Karpas-422 (cell line): ENCODE measurements at regions not wholly inside any gene's neighbourhood (a gene's known extent, or its start where the extent isn't known, plus 50 kb on each side); places are given as distances from the start of the nearest gene placed in this dataset.
"Not testable (repeated sequence)": the region's sequence is repeated elsewhere in the genome, so short reads cannot be mapped to it uniquely, and the experiment has no call there.

Experiments used
- DNase-seq: peaks from one replicate; pipeline ENCODE4 v3.0.0-alpha.2; 2015
- H2AFZ ChIP-seq: fragments of 200-600 bp; sonication (generic); 2 replicates; pipeline ENCODE4 v1.6.1; 2014; ENCODE audit warnings: antibody characterized with exemption, low read length, mixed read lengths
- H3K27ac ChIP-seq: fragments of 200-600 bp; sonication (generic); 2 replicates; pipeline ENCODE4 v1.5.1; 2014; ENCODE audit warnings: mild to moderate bottlenecking, low read length, moderate library complexity
- H3K27me3 ChIP-seq: fragments of 200-600 bp; sonication (generic); 2 replicates; pipeline ENCODE4 v1.6.1; 2014; ENCODE audit warnings: low read length, mixed read lengths
- H3K36me3 ChIP-seq: fragments of 200-600 bp; sonication (generic); 2 replicates; pipeline ENCODE4 v1.6.1; 2014; ENCODE audit warnings: low read length, mixed read lengths; ENCODE audit not compliant: insufficient read depth
- H3K4me1 ChIP-seq: fragments of 200-600 bp; sonication (generic); 2 replicates; pipeline ENCODE4 v1.6.1; 2014; ENCODE audit warnings: mild to moderate bottlenecking, low read length, mixed read lengths
- H3K4me2 ChIP-seq: fragments of 200-600 bp; sonication (generic); 2 replicates; pipeline ENCODE4 v1.6.1; 2014; ENCODE audit warnings: low read length, low read depth, mild to moderate bottlenecking; ENCODE audit not compliant: poor library complexity, severe bottlenecking
- H3K4me3 ChIP-seq: fragments of 200-600 bp; sonication (generic); 2 replicates; pipeline ENCODE4 v1.5.1; 2014; ENCODE audit warnings: mild to moderate bottlenecking, antibody characterized with exemption, low read length, mixed read lengths
- H3K79me2 ChIP-seq: fragments of 200-600 bp; sonication (generic); 2 replicates; pipeline ENCODE4 v1.6.1; 2014; ENCODE audit warnings: mild to moderate bottlenecking, low read length, mixed read lengths
- H3K9ac ChIP-seq: fragments of 200-600 bp; sonication (generic); 2 replicates; pipeline ENCODE4 v1.6.0; 2014; ENCODE audit warnings: low read length
- H3K9me2 ChIP-seq: fragments of 200-600 bp; sonication (generic), shearing (Covaris generic); replicated peaks from 2 replicates; pipeline ENCODE4 v1.6.0; 2014; ENCODE audit warnings: mild to moderate bottlenecking, low read length, moderate library complexity; ENCODE audit not compliant: insufficient read depth
- H3K9me3 ChIP-seq: fragments of 300-700, 200-600 bp; sonication (generic); 2 replicates; pipeline ENCODE4 v1.6.1; 2014; ENCODE audit warnings: low read length, mixed read lengths
- H4K20me1 ChIP-seq: fragments of 200-600 bp; sonication (generic); 2 replicates; pipeline ENCODE4 v1.6.1; 2014; ENCODE audit warnings: mild to moderate bottlenecking, antibody characterized with exemption, low read length, low read depth; ENCODE audit not compliant: insufficient read depth

DNA sequence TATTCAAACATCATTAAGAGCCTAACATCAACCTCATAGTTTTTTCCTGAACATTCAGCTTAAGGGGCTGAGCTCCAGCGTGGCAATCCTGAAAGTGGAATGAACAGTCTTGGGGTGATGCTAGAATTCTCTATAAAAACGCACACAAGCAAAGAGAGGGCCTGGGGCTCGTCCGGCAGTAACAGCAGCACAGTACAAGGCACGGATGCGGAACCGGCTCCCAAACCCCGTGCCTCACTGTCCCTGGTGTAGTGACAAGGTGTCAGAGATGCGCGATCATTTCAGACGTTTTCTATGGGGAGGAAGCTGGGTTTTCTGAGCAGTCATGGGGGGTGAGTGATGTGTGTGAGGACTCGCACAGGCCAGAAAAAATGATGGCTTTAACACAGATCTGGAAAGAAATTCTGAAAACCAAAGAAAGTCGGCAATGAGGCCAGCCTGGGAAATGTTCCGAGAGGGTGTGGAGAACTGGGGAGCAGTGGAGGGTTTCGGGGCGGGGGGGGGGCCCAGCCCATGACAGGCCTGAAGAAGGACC lies 170.6 kb downstream of the NPIPB11 start:
- not testable (repeated sequence) for DNase-seq, H2AFZ ChIP-seq, H4K20me1 ChIP-seq, H3K9ac ChIP-seq, H3K9me2 ChIP-seq, H3K79me2 ChIP-seq, H3K4me3 ChIP-seq, H3K36me3 ChIP-seq, H3K27ac ChIP-seq, H3K4me2 ChIP-seq, H3K4me1 ChIP-seq, H3K27me3 ChIP-seq, H3K9me3 ChIP-seq

DNA sequence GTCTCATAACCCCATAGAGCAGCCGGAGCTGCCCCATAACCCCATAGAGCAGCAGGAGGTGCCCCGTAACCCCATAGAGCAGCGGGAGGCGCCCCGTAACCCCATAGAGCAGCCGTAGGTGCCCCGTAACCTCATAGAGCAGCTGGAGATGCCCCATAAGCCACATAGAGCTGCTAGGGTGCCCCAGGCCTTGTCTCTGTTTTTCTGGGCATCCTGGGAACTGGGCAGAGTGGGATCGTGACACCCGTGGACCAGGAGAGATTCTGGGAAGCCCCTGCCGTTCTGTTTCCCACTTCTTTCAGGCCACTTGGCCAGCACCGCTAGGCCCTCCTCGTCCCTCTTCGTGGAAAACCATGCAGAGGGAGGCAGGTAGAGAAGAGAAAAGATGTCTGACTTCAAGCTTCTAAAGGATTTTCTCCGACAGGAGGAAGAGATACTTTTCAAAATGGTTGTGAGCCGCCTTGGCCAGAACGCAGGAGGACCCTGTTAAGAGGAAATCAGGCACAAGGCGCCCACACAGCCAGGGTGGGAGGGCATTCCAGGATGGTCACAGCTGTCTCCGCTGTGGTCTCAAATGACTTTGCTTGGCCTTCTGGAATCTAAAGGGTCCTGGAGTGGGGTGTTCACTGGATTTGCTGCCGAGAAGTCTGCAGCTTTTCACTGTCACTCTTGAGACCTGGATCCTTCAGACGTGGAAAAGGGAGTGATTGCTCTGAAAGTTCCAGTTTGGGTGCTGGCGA lies 171.8 kb downstream of the NPIPB11 start:
- not testable (repeated sequence) for H3K27ac ChIP-seq, H3K79me2 ChIP-seq, H3K36me3 ChIP-seq, H3K9ac ChIP-seq, H3K4me3 ChIP-seq, H3K9me2 ChIP-seq, DNase-seq, H3K4me2 ChIP-seq, H4K20me1 ChIP-seq, H3K4me1 ChIP-seq, H3K27me3 ChIP-seq, H3K9me3 ChIP-seq, H2AFZ ChIP-seq

- H3K27me3 ChIP-seq, H2AFZ ChIP-seq, DNase-seq, H3K9ac ChIP-seq, H3K4me3 ChIP-seq, H3K36me3 ChIP-seq, H3K27ac ChIP-seq, H3K4me1 ChIP-seq, H3K4me2 ChIP-seq, H3K9me2 ChIP-seq, H3K79me2 ChIP-seq, H3K9me3 ChIP-seq, H4K20me1 ChIP-seq: not testable (repeated sequence)
Measured at GRCh38 chr16:29233705-29234404, 172.7 kb downstream of the NPIPB11 start.

GRCh38 chr16:29232811-29233704 lies 173.5 kb downstream of the NPIPB11 start:
- Histone ChIP-seq H3K9me3 (no peaks in the 10 kb centered on the region), H3K27me3 (no peaks in the 10 kb centered on the region), H3K4me2 (no peak overlapping the region), H3K4me3 (no peak overlapping the region), H2AFZ (no peak overlapping the region), H3K4me1 (peaks cover 7% of the 10 kb centered on the region), H4K20me1 (no peaks in the 10 kb centered on the region), H3K27ac (no peak overlapping the region), H3K36me3 (no peaks in the 10 kb centered on the region), H3K9me2 (no peaks in the 10 kb centered on the region), H3K79me2 (no peaks in the 10 kb centered on the region), H3K9ac (no peak overlapping the region)
- DNase-seq = no peak

DNA sequence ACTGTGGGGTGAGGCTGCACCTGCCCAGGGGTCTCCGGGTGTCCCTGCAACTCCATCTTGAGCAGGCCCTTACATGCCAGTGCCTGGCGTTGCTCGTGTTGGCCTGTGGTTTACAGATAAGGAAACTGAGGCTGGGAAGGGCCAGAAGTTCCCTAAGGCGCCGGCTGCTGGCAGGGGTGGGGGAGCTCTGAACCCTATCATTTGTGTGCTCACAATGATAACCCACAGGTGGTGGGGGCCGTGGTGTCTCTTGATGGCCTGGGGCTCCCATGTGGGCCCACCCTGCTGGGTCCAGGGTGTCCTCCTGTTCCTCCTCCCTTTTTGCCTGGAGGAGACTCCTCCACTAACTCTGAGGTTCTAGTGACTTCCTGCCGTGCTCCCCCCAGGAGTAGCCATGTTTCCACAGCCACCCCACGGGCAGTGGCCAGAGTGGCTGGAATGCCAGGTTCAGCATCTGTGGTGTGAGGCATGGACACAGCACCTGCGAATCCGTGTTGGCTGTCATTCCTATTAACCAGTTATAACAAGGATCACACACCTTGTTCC lies 174.3 kb downstream of the NPIPB11 start:
- H3K27me3 ChIP-seq, H3K9ac ChIP-seq, H3K36me3 ChIP-seq, DNase-seq, H3K9me2 ChIP-seq, H3K4me3 ChIP-seq, H3K27ac ChIP-seq, H4K20me1 ChIP-seq, H2AFZ ChIP-seq, H3K9me3 ChIP-seq, H3K4me2 ChIP-seq, H3K79me2 ChIP-seq: not testable (repeated sequence)
- H3K4me1 ChIP-seq = peaks cover 11% of the 10 kb centered on the region

DNA sequence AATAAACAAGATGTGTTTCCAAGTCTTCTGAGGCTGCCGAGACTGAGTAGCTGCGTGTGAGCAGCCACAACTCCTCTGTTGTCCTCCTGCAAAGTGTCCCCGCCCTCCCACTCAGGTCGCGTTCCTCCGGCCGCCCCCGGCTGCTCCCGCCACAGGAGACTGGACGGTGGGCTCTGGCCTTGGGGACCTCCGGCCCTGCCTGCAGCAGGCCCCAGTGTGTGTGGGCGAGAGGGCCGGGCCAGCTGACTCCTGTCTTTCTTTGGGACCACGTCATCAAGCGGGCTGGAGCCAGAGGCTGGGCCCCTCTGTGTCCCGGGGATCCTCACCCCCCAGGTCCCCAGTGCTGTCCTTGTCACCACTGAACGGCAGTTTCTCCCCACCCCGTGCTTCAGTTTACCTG lies 175.3 kb downstream of the NPIPB11 start:
- H4K20me1 ChIP-seq = no peaks in the 10 kb centered on the region
- H3K4me3 ChIP-seq = no peak overlapping the region
- no peaks in the 10 kb centered on the region for H3K36me3 ChIP-seq
- no peak for DNase-seq
- no peak overlapping the region for H2AFZ ChIP-seq
- H3K4me2 ChIP-seq = no peak overlapping the region
- H3K4me1 ChIP-seq = peaks cover 11% of the 10 kb centered on the region
- H3K27me3 ChIP-seq = no peaks in the 10 kb centered on the region
- no peak overlapping the region for H3K9ac ChIP-seq
- no peaks in the 10 kb centered on the region for H3K79me2 ChIP-seq
- H3K27ac ChIP-seq = no peak overlapping the region
- no peaks in the 10 kb centered on the region for H3K9me2 ChIP-seq
- no peaks in the 10 kb centered on the region for H3K9me3 ChIP-seq

GRCh38 chr16:29230671-29231096 lies 175.8 kb downstream of the NPIPB11 start:
- Histone ChIP-seq H3K4me3 (no peak overlapping the region), H3K9ac (no peak overlapping the region), H3K4me2 (no peak overlapping the region), H3K9me2 (no peaks in the 10 kb centered on the region), H3K4me1 (peaks cover 11% of the 10 kb centered on the region), H3K9me3 (no peaks in the 10 kb centered on the region), H3K27ac (no peak overlapping the region), H3K27me3 (no peaks in the 10 kb centered on the region), H2AFZ (no peak overlapping the region), H3K36me3 (no peaks in the 10 kb centered on the region), H4K20me1 (no peaks in the 10 kb centered on the region), H3K79me2 (no peaks in the 10 kb centered on the region)
- DNase-seq = no peak
